Stimulated activated effector memory CD8-positive, alpha-beta T cell treated with anti-CD3 and anti-CD28 coated beads, Interleukin-12 subunit alpha, Interleukin-12 subunit beta, amount 100 ng/mL, for 72 hours (primary cell): ENCODE measurements at regions not wholly inside any gene's neighbourhood (a gene's known extent, or its start where the extent isn't known, plus 50 kb on each side); places are given as distances from the start of the nearest gene placed in this dataset.

Source experiments
- ATAC-seq: fragments of 150-1000 bp; cut with Tn5 transposase; 2 replicates; pipeline ENCODE4 v1.10.0; 2021
- DNase-seq, 2 donors: peaks; one replicate each; pipeline ENCODE4 v3.0.0; 2021 to 2022; ENCODE audit warnings: low spot score in 2 of 2
- H3K27ac Mint-ChIP-seq: one replicate; pipeline ENCODE4 v1.8.0; 2022; ENCODE audit warnings: mild to moderate bottlenecking, mixed read lengths
- H3K36me3 Mint-ChIP-seq: one replicate; pipeline ENCODE4 v1.8.0; 2022; ENCODE audit warnings: mild to moderate bottlenecking, mixed read lengths
- H3K4me1 Mint-ChIP-seq: one replicate; pipeline ENCODE4 v1.8.0; 2022; ENCODE audit warnings: mixed read lengths
- H3K4me3 Mint-ChIP-seq: one replicate; pipeline ENCODE4 v1.8.0; 2022; ENCODE audit warnings: mild to moderate bottlenecking, mixed read lengths
- H3K9me3 Mint-ChIP-seq: one replicate; pipeline ENCODE4 v1.8.0; 2022; ENCODE audit warnings: mixed read lengths

- no peak overlapping the region for H3K27ac Mint-ChIP-seq
- ATAC-seq: no peak
- H3K4me1 Mint-ChIP-seq: no peaks in the 10 kb centered on the region
- no peak overlapping the region for H3K4me3 Mint-ChIP-seq
- no peaks in the 10 kb centered on the region for H3K36me3 Mint-ChIP-seq
- no peaks in the 10 kb centered on the region for H3K9me3 Mint-ChIP-seq
- DNase-seq: no peak
Observed at GRCh38 chr18:47333926-47334635, 82.6 kb upstream of the SKOR2 start.

GRCh38 chr18:47331641-47332040 lies 80.2 kb upstream of the SKOR2 start:
- ATAC-seq (no peak), DNase-seq (no peak)
- no peaks in the 10 kb centered on the region for H3K36me3 Mint-ChIP-seq
- no peaks in the 10 kb centered on the region for H3K9me3 Mint-ChIP-seq
- no peak overlapping the region for H3K27ac Mint-ChIP-seq
- H3K4me1 Mint-ChIP-seq: no peaks in the 10 kb centered on the region
- no peak overlapping the region for H3K4me3 Mint-ChIP-seq

- Mint-ChIP-seq H3K4me3 (no peak overlapping the region), H3K27ac (no peak overlapping the region), H3K9me3 (no peaks in the 10 kb centered on the region), H3K4me1 (no peaks in the 10 kb centered on the region), H3K36me3 (no peaks in the 10 kb centered on the region)
- ATAC-seq: no peak
- no peak for DNase-seq
Observed at GRCh38 chr18:47331026-47331425, 79.6 kb upstream of the SKOR2 start.

DNA sequence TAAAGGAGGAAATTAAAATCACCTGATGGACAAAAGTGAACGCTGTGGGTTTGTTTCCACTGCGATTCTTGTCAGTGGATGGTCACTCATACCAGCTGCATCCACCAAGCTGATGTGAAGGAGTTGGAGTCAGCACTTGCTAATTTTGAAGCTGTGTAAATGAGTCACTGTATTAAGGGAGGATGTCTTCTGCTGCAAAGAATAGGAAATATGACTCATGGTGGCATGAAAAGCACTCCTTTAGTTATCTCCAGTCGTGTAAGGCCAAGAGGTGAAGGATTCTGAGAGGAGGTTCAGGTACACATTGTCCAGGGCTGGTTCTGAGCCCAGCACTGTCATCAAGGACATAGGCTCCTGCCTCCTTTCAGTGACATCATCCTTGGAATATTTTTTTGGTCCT lies 71.7 kb upstream of the SKOR2 start:
- no peak overlapping the region for H3K4me3 Mint-ChIP-seq
- no peaks in the 10 kb centered on the region for H3K36me3 Mint-ChIP-seq
- H3K27ac Mint-ChIP-seq: no peak overlapping the region
- DNase-seq: no peak
- no peaks in the 10 kb centered on the region for H3K9me3 Mint-ChIP-seq
- H3K4me1 Mint-ChIP-seq: no peaks in the 10 kb centered on the region
- peak; percentile 43 for ATAC-seq

GRCh38 chr18:47321815-47322214 lies 70.4 kb upstream of the SKOR2 start:
- Mint-ChIP-seq H3K4me1 (no peaks in the 10 kb centered on the region), H3K27ac (no peak overlapping the region), H3K4me3 (no peak overlapping the region), H3K36me3 (no peaks in the 10 kb centered on the region), H3K9me3 (no peaks in the 10 kb centered on the region)
- ATAC-seq (no peak), DNase-seq (no peak)

- Mint-ChIP-seq H3K36me3 (no peaks in the 10 kb centered on the region), H3K4me3 (no peak overlapping the region), H3K27ac (no peak overlapping the region), H3K4me1 (no peaks in the 10 kb centered on the region), H3K9me3 (no peaks in the 10 kb centered on the region)
- no peak for ATAC-seq
- DNase-seq: no peak
Observed at GRCh38 chr18:47317824-47318508, 66.5 kb upstream of the SKOR2 start.

DNA sequence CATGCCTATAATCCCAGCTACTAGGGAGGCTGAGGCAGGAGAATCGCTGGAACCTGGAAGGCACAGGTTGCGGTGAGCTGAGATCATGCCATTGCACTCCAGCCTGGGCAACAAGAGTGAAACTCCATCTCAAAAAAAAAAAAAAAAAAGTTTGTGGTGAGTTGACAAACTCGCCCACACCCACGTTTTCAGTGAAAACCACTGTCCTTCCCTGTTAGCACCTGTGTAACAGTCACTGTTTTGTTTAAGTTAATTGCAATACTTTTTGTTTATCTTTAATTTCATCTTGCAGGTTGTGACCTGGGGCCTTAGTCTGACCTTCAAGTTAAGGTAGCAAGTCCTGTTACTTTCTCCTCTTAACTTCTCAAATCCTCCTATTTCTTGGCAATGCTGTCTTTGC lies 65.5 kb upstream of the SKOR2 start:
- no peak for DNase-seq
- Mint-ChIP-seq H3K9me3 (no peaks in the 10 kb centered on the region), H3K36me3 (no peaks in the 10 kb centered on the region), H3K4me3 (no peak overlapping the region), H3K27ac (no peak overlapping the region), H3K4me1 (no peaks in the 10 kb centered on the region)
- ATAC-seq: no peak

DNA sequence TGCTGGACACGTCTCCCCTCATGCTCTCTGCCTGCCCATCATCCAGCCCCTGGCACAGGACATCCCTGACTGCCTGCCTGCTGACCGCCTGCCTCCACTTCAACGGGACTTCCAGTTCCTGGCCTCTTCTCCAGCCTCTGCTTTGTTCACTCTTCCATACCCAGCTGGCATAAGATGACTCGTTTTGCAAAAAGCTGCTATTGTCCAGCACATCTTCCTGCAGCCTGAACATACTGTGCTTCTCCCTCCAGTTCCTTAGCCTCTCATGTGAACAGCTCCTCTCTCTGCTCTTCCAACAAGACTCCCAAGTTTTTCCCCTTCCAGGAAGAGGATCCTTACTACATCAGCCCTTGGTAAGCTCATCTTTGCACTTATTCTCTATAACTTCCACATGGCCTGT lies 62.4 kb upstream of the SKOR2 start:
- DNase-seq (no peak), ATAC-seq (no peak)
- Mint-ChIP-seq H3K9me3 (no peaks in the 10 kb centered on the region), H3K4me1 (no peaks in the 10 kb centered on the region), H3K27ac (no peak overlapping the region), H3K36me3 (no peaks in the 10 kb centered on the region), H3K4me3 (no peak overlapping the region)

GRCh38 chr18:47311585-47311984 lies 60.1 kb upstream of the SKOR2 start:
- no peak for DNase-seq
- H3K4me3 Mint-ChIP-seq: no peak overlapping the region
- no peaks in the 10 kb centered on the region for H3K4me1 Mint-ChIP-seq
- no peaks in the 10 kb centered on the region for H3K36me3 Mint-ChIP-seq
- H3K27ac Mint-ChIP-seq: no peak overlapping the region
- no peaks in the 10 kb centered on the region for H3K9me3 Mint-ChIP-seq
- no peak for ATAC-seq
